Liver (tissue), 8 donors: ENCODE measurements at regions not wholly inside any gene's neighbourhood (a gene's known extent, or its start where the extent isn't known, plus 50 kb on each side); places are given as distances from the start of the nearest gene placed in this dataset.

Experiments used
- DNase-seq: peaks from one replicate; pipeline ENCODE4 v3.0.0-alpha.2; 2017; ENCODE audit warnings: low spot score
- H3K27ac ChIP-seq, 2 donors: one replicate each; pipeline ENCODE4 v1.7.0; 2013; ENCODE audit warnings: inconsistent platforms in 2 of 2, low read length in 2 of 2, control low read depth in 1 of 2, low read depth in 1 of 2, mild to moderate bottlenecking in 1 of 2
- H3K27me3 ChIP-seq, 4 donors: one replicate each; pipeline versions ENCODE4 v1.6.1 to v1.7.0; 2013; ENCODE audit warnings: low read length in 3 of 4, inconsistent platforms in 1 of 4, mild to moderate bottlenecking in 1 of 4, moderate library complexity in 1 of 4; ENCODE audit not compliant: control insufficient read depth in 4 of 4, insufficient read depth in 4 of 4
- H3K36me3 ChIP-seq, 4 donors: one replicate each; pipeline versions ENCODE4 v1.6.1 to v1.7.0; 2013; ENCODE audit warnings: low read length in 3 of 4, mild to moderate bottlenecking in 3 of 4, low read depth in 1 of 4, moderate library complexity in 1 of 4; ENCODE audit not compliant: control insufficient read depth in 4 of 4, insufficient read depth in 3 of 4
- H3K4me1 ChIP-seq, 4 donors: one replicate each; pipeline versions ENCODE4 v1.6.1 to v1.7.0; 2013; ENCODE audit warnings: low read length in 3 of 4, mild to moderate bottlenecking in 3 of 4, moderate library complexity in 1 of 4; ENCODE audit not compliant: control insufficient read depth in 4 of 4, insufficient read depth in 4 of 4
- H3K4me3 ChIP-seq, 3 donors: one replicate each; pipeline versions ENCODE4 v1.6.1 to v1.7.0; 2013; ENCODE audit warnings: low read length in 3 of 3, control low read depth in 1 of 3, low read depth in 1 of 3, mild to moderate bottlenecking in 1 of 3
- H3K9ac ChIP-seq, 2 donors: one replicate each; pipeline ENCODE4 v1.7.0; 2013; ENCODE audit warnings: low read length in 2 of 2, mild to moderate bottlenecking in 2 of 2, moderate library complexity in 2 of 2, control low read depth in 1 of 2, low read depth in 1 of 2
- H3K9me3 ChIP-seq, 4 donors: one replicate each; pipeline versions ENCODE4 v1.6.1 to v1.7.0; 2013; ENCODE audit warnings: low read length in 3 of 4; ENCODE audit not compliant: control insufficient read depth in 4 of 4
- ATF3 ChIP-seq: IDR thresholded peaks from 2 replicates; pipeline ENCODE4 v1.6.1; 2016; ENCODE audit warnings: antibody characterized with exemption
- EGR1 ChIP-seq, 2 donors: IDR thresholded peaks; 2 replicates each; pipeline ENCODE4 v1.6.1; 2016 to 2018; ENCODE audit warnings: antibody characterized with exemption in 2 of 2, low read depth in 2 of 2
- FOXA1 ChIP-seq: IDR thresholded peaks from 2 replicates; pipeline ENCODE4 v1.6.1; 2016; ENCODE audit warnings: antibody characterized with exemption
- GABPA ChIP-seq, 2 donors: IDR thresholded peaks in 1 of 2; conservative IDR thresholded peaks in 1 of 2; 2 replicates each; pipeline ENCODE4 v1.6.1; 2016; ENCODE audit warnings: antibody characterized with exemption in 2 of 2, mild to moderate bottlenecking in 1 of 2, moderate library complexity in 1 of 2
- HNF4A ChIP-seq, 2 donors: conservative IDR thresholded peaks; 2 replicates each; pipeline ENCODE4 v1.6.1; 2016; ENCODE audit warnings: antibody characterized with exemption in 2 of 2, mild to moderate bottlenecking in 2 of 2
- HNF4G ChIP-seq: IDR thresholded peaks from 2 replicates; pipeline ENCODE4 v1.6.1; 2016; ENCODE audit warnings: antibody characterized with exemption
- JUND ChIP-seq, 2 donors: IDR thresholded peaks; 2 replicates each; pipeline ENCODE4 v1.6.1; 2016; ENCODE audit warnings: antibody characterized with exemption in 2 of 2
- MAX ChIP-seq: IDR thresholded peaks from 2 replicates; pipeline ENCODE4 v1.6.1; 2016; ENCODE audit warnings: antibody characterized with exemption
- NR2F2 ChIP-seq: IDR thresholded peaks from 2 replicates; pipeline ENCODE4 v1.6.1; 2016; ENCODE audit warnings: antibody characterized with exemption
- RAD21 ChIP-seq, 2 donors: IDR thresholded peaks; 2 replicates each; pipeline ENCODE4 v1.6.1; 2016; ENCODE audit warnings: antibody characterized with exemption in 2 of 2, mild to moderate bottlenecking in 2 of 2
- RXRA ChIP-seq, 2 donors: IDR thresholded peaks; 2 replicates each; pipeline ENCODE4 v1.6.1; 2017 to 2018; ENCODE audit warnings: antibody characterized with exemption in 2 of 2, mild to moderate bottlenecking in 1 of 2
- SP1 ChIP-seq: IDR thresholded peaks from 2 replicates; pipeline ENCODE4 v1.6.1; 2018; ENCODE audit warnings: antibody characterized with exemption, mild to moderate bottlenecking
- TAF1 ChIP-seq: conservative IDR thresholded peaks from 2 replicates; pipeline ENCODE4 v1.6.1; 2016; ENCODE audit warnings: antibody characterized with exemption, mild to moderate bottlenecking
- YY1 ChIP-seq: IDR thresholded peaks from 2 replicates; pipeline ENCODE4 v1.6.1; 2016; ENCODE audit warnings: antibody characterized with exemption, mild to moderate bottlenecking
- WGBS: extraction: QIAGEN DNeasy Blood & Tissue Kit; methylation state at CpG from one replicate; pipeline ENCODE4 v1.1.7; 2013; 5-methylcytosine and 5-hydroxymethylcytosine counted together
- TF ChIP-seq, protein P1 (sequence below): IDR thresholded peaks from 2 replicates; pipeline ENCODE4 v1.6.1; 2016; ENCODE audit warnings: antibody characterized with exemption
- TF ChIP-seq, protein P2 (sequence below): fragments of 150-350 bp; IDR thresholded peaks from 2 replicates; pipeline ENCODE4 v1.5.1; 2017; ENCODE audit warnings: improper control_type of control experiment, low read depth, low read length; ENCODE audit not compliant: missing input control
- TF ChIP-seq, protein P3 (sequence below): IDR thresholded peaks from 2 replicates; pipeline ENCODE4 v1.6.1; 2016; ENCODE audit warnings: antibody characterized with exemption, mild to moderate bottlenecking
- donor health status: healthy.
- donor health status: healthy.
- donor health status: healthy.
- donor health status: healthy.
- donor health status: healthy.

- TF ChIP-seq, protein P1, sequence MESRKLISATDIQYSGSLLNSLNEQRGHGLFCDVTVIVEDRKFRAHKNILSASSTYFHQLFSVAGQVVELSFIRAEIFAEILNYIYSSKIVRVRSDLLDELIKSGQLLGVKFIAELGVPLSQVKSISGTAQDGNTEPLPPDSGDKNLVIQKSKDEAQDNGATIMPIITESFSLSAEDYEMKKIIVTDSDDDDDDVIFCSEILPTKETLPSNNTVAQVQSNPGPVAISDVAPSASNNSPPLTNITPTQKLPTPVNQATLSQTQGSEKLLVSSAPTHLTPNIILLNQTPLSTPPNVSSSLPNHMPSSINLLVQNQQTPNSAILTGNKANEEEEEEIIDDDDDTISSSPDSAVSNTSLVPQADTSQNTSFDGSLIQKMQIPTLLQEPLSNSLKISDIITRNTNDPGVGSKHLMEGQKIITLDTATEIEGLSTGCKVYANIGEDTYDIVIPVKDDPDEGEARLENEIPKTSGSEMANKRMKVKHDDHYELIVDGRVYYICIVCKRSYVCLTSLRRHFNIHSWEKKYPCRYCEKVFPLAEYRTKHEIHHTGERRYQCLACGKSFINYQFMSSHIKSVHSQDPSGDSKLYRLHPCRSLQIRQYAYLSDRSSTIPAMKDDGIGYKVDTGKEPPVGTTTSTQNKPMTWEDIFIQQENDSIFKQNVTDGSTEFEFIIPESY = no peak
- TF ChIP-seq TAF1 (no peak), GABPA (IDR thresholded peaks at IDR 0.05 in 1 of 2, conservative IDR thresholded peaks at IDR 0.05 in 1 of 2) (no peak), HNF4A (conservative IDR thresholded peaks at IDR 0.05) (no peak), FOXA1 (no peak), EGR1 (IDR thresholded peaks at IDR 0.05; ENCODE audit: low read depth in 2 of 2) (no peak), HNF4G (no peak), SP1 (no peak)
Observed at GRCh38 chr9:2291980-2292704, 277.0 kb downstream of the SMARCA2 start (continued).

DNA sequence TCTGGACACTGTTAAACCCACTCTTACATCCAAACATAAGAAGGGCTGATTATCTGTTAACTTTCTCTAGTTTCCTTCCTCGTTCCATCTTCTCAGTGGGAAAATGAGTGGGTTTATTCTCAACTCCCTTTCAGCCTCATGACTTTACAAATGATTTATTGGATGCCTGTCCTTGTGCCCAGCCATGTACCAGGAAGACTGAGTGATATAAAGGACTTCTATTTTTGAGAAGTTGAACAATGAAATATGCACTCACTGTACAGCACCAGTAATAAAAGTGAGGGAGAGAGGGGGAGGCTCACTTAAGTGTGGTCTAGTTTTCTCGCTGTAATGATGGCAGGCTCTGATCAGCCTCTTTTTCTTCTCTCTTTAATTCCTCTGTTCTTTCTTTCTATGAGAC is 277.6 kb downstream of the SMARCA2 start:
- no peaks in the 10 kb centered on the region for H3K9me3 ChIP-seq
- no peak overlapping the region for H3K27ac ChIP-seq
- no peaks in the 10 kb centered on the region for H3K27me3 ChIP-seq
- H3K4me3 ChIP-seq = no peak overlapping the region
- WGBS = 90% methylated on average over 2 of the region's 2 CpGs
- TF ChIP-seq ATF3 (no peak), EGR1 (IDR thresholded peaks at IDR 0.05; ENCODE audit: low read depth in 2 of 2) (no peak), NR2F2 (no peak), JUND (IDR thresholded peaks at IDR 0.05) (no peak), RAD21 (IDR thresholded peaks at IDR 0.05) (no peak), SP1 (no peak), HNF4A (conservative IDR thresholded peaks at IDR 0.05) (no peak), GABPA (IDR thresholded peaks at IDR 0.05 in 1 of 2, conservative IDR thresholded peaks at IDR 0.05 in 1 of 2) (no peak), HNF4G (no peak), TAF1 (no peak), YY1 (no peak), RXRA (IDR thresholded peaks at IDR 0.05) (no peak), FOXA1 (no peak), MAX (no peak)
- TF ChIP-seq, protein P1 = no peak
- TF ChIP-seq, protein P2, sequence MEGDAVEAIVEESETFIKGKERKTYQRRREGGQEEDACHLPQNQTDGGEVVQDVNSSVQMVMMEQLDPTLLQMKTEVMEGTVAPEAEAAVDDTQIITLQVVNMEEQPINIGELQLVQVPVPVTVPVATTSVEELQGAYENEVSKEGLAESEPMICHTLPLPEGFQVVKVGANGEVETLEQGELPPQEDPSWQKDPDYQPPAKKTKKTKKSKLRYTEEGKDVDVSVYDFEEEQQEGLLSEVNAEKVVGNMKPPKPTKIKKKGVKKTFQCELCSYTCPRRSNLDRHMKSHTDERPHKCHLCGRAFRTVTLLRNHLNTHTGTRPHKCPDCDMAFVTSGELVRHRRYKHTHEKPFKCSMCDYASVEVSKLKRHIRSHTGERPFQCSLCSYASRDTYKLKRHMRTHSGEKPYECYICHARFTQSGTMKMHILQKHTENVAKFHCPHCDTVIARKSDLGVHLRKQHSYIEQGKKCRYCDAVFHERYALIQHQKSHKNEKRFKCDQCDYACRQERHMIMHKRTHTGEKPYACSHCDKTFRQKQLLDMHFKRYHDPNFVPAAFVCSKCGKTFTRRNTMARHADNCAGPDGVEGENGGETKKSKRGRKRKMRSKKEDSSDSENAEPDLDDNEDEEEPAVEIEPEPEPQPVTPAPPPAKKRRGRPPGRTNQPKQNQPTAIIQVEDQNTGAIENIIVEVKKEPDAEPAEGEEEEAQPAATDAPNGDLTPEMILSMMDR = no peak
- TF ChIP-seq, protein P3, sequence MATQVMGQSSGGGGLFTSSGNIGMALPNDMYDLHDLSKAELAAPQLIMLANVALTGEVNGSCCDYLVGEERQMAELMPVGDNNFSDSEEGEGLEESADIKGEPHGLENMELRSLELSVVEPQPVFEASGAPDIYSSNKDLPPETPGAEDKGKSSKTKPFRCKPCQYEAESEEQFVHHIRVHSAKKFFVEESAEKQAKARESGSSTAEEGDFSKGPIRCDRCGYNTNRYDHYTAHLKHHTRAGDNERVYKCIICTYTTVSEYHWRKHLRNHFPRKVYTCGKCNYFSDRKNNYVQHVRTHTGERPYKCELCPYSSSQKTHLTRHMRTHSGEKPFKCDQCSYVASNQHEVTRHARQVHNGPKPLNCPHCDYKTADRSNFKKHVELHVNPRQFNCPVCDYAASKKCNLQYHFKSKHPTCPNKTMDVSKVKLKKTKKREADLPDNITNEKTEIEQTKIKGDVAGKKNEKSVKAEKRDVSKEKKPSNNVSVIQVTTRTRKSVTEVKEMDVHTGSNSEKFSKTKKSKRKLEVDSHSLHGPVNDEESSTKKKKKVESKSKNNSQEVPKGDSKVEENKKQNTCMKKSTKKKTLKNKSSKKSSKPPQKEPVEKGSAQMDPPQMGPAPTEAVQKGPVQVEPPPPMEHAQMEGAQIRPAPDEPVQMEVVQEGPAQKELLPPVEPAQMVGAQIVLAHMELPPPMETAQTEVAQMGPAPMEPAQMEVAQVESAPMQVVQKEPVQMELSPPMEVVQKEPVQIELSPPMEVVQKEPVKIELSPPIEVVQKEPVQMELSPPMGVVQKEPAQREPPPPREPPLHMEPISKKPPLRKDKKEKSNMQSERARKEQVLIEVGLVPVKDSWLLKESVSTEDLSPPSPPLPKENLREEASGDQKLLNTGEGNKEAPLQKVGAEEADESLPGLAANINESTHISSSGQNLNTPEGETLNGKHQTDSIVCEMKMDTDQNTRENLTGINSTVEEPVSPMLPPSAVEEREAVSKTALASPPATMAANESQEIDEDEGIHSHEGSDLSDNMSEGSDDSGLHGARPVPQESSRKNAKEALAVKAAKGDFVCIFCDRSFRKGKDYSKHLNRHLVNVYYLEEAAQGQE = no peak
- no peak overlapping the region for H3K9ac ChIP-seq
- H3K36me3 ChIP-seq = no peaks in the 10 kb centered on the region
- no peak for DNase-seq
- H3K4me1 ChIP-seq = peaks cover 0 to 1% (median under 1%) of the 10 kb centered on the region in 4 donors
